Karpas-422 (cell line): ENCODE measurements at regions not wholly inside any gene's neighbourhood (a gene's known extent, or its start where the extent isn't known, plus 50 kb on each side); places are given as distances from the start of the nearest gene placed in this dataset.

Experiments used
- DNase-seq: peaks from one replicate; pipeline ENCODE4 v3.0.0-alpha.2; 2015
- H2AFZ ChIP-seq: fragments of 200-600 bp; sonication (generic); 2 replicates; pipeline ENCODE4 v1.6.1; 2014; ENCODE audit warnings: antibody characterized with exemption, low read length, mixed read lengths
- H3K27ac ChIP-seq: fragments of 200-600 bp; sonication (generic); 2 replicates; pipeline ENCODE4 v1.5.1; 2014; ENCODE audit warnings: mild to moderate bottlenecking, low read length, moderate library complexity
- H3K27me3 ChIP-seq: fragments of 200-600 bp; sonication (generic); 2 replicates; pipeline ENCODE4 v1.6.1; 2014; ENCODE audit warnings: low read length, mixed read lengths
- H3K36me3 ChIP-seq: fragments of 200-600 bp; sonication (generic); 2 replicates; pipeline ENCODE4 v1.6.1; 2014; ENCODE audit warnings: low read length, mixed read lengths; ENCODE audit not compliant: insufficient read depth
- H3K4me1 ChIP-seq: fragments of 200-600 bp; sonication (generic); 2 replicates; pipeline ENCODE4 v1.6.1; 2014; ENCODE audit warnings: mild to moderate bottlenecking, low read length, mixed read lengths
- H3K4me2 ChIP-seq: fragments of 200-600 bp; sonication (generic); 2 replicates; pipeline ENCODE4 v1.6.1; 2014; ENCODE audit warnings: low read length, low read depth, mild to moderate bottlenecking; ENCODE audit not compliant: poor library complexity, severe bottlenecking
- H3K4me3 ChIP-seq: fragments of 200-600 bp; sonication (generic); 2 replicates; pipeline ENCODE4 v1.5.1; 2014; ENCODE audit warnings: mild to moderate bottlenecking, antibody characterized with exemption, low read length, mixed read lengths
- H3K79me2 ChIP-seq: fragments of 200-600 bp; sonication (generic); 2 replicates; pipeline ENCODE4 v1.6.1; 2014; ENCODE audit warnings: mild to moderate bottlenecking, low read length, mixed read lengths
- H3K9ac ChIP-seq: fragments of 200-600 bp; sonication (generic); 2 replicates; pipeline ENCODE4 v1.6.0; 2014; ENCODE audit warnings: low read length
- H3K9me2 ChIP-seq: fragments of 200-600 bp; sonication (generic), shearing (Covaris generic); replicated peaks from 2 replicates; pipeline ENCODE4 v1.6.0; 2014; ENCODE audit warnings: mild to moderate bottlenecking, low read length, moderate library complexity; ENCODE audit not compliant: insufficient read depth
- H3K9me3 ChIP-seq: fragments of 300-700, 200-600 bp; sonication (generic); 2 replicates; pipeline ENCODE4 v1.6.1; 2014; ENCODE audit warnings: low read length, mixed read lengths
- H4K20me1 ChIP-seq: fragments of 200-600 bp; sonication (generic); 2 replicates; pipeline ENCODE4 v1.6.1; 2014; ENCODE audit warnings: mild to moderate bottlenecking, antibody characterized with exemption, low read length, low read depth; ENCODE audit not compliant: insufficient read depth

DNA sequence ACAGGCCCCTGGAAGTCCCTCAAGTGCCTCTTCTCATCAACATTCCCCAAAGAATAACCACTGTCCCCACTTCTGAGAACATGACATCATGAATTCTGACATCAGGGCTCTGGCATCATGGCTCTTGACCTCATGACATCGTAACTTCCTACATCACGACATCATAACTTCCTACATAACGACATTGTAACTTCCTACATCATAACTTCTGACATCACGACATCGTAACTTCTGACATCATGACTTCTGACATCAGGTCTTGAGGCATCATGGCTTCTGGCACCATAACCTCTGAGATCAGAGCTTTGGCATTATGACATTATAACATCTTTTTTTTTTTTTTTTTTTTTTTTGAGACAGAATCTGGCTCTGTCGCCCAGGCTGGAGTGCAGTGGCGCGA is 66.7 kb upstream of the FAM20C start:
- Histone ChIP-seq H3K27me3 (no peaks in the 10 kb centered on the region), H3K27ac (no peak overlapping the region), H4K20me1 (no peaks in the 10 kb centered on the region), H3K4me2 (no peak overlapping the region), H3K79me2 (no peaks in the 10 kb centered on the region), H3K36me3 (no peaks in the 10 kb centered on the region), H3K9ac (no peak overlapping the region), H3K9me3 (no peaks in the 10 kb centered on the region), H3K4me1 (no peaks in the 10 kb centered on the region), H3K4me3 (no peak overlapping the region), H2AFZ (no peak overlapping the region), H3K9me2 (no peaks in the 10 kb centered on the region)
- no peak for DNase-seq

DNA sequence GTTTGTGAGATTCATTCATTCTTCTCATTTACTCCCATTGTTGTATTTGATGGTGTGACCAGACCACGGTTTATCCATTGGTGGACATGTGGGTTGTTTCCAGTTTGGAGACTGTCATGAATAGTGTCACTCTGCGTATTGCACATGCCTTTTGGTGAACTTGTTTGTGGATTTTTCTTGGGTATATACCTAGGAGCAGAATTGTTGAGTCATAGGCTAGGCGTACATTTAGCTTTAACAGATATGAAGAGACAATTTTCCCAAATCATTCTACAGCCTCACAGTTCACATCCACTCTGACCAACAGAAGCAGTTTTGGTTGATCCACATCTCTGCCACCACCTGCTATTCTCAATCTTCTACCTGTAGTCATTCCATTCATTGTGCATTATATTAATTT is 66.0 kb upstream of the FAM20C start:
- H3K4me3 ChIP-seq: no peak overlapping the region
- H3K4me1 ChIP-seq: no peaks in the 10 kb centered on the region
- no peak overlapping the region for H3K9ac ChIP-seq
- H3K79me2 ChIP-seq: no peaks in the 10 kb centered on the region
- H2AFZ ChIP-seq: no peak overlapping the region
- no peaks in the 10 kb centered on the region for H3K9me2 ChIP-seq
- no peaks in the 10 kb centered on the region for H3K36me3 ChIP-seq
- DNase-seq: no peak
- no peaks in the 10 kb centered on the region for H3K27me3 ChIP-seq
- H3K27ac ChIP-seq: no peak overlapping the region
- H3K9me3 ChIP-seq: no peaks in the 10 kb centered on the region
- H3K4me2 ChIP-seq: no peak overlapping the region
- H4K20me1 ChIP-seq: no peaks in the 10 kb centered on the region

DNA sequence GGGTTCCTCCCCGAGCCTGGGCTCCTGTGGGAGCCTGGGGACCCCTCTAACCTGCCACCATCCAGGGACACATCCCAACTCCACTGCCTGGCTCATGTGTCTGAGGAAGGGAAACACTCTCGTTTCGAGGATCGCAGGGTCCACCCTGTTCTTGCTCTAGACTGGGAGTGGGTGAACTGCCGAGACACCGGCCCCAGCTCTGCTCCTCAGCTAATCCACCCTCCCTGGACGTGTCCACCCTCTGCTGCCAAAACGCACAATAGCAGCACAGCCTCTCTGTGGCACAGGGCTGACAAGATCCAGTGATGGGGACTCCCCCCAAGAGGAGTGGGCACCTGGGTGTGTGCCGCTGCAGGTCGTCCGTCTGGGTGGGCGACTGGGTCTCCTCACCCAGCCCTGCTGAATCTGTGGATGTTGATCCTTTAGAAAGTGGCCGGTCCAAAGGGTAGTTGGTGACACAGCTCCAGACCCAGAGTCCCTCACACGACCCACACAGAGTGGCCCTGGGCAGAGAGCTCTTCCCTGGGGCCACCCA is 65.2 kb upstream of the FAM20C start:
- Histone ChIP-seq H3K4me1 (no peaks in the 10 kb centered on the region), H3K9me2 (no peaks in the 10 kb centered on the region), H3K36me3 (no peaks in the 10 kb centered on the region)

DNA sequence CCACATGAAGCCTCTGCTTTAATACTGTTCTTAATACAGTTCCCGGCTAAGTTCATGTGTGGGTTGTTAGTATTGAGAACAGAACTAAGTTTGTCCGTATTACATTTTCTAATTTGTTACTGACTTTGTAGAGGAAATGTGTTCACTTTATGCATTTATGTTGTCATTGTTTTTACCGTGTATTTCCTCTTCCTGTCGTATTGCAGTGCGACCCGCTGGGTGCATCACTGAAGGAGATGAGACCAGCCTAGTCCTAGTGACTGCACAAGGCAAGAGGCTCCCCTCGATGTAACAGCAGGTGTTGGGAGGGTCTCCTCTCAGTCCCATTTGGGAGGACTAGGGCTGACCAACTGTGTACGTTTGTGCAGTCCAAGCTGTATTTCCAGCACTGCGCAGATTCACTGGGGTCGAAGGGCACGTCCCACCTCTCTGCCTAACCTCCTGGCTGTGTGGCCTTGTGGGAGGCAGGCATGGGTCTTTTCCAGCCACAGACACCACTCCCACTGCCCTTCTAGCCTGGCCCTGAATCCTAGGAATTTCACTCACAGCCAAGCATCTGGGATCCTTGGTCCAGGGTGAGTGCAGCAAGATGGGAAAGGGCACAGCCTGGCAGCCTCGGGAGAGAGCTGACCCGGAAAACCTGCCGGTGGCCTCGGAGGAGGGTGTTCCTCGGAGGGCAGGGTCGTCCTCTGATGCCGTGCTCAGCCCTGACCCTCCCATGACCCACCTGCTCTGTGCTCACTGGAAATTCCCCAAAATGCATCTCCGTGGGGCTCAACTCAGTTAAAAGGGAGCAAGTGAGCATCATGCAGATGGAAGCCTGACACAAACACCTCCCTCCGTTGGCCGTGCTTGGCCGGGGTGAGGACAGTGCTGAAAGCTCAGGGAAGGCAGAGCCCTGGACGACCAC is 63.9 kb upstream of the FAM20C start:
- no peak overlapping the region for H2AFZ ChIP-seq
- no peaks in the 10 kb centered on the region for H4K20me1 ChIP-seq
- H3K4me1 ChIP-seq: no peaks in the 10 kb centered on the region
- no peak overlapping the region for H3K4me2 ChIP-seq
- no peaks in the 10 kb centered on the region for H3K36me3 ChIP-seq
- no peaks in the 10 kb centered on the region for H3K9me2 ChIP-seq
- no peak overlapping the region for H3K27ac ChIP-seq
- no peaks in the 10 kb centered on the region for H3K27me3 ChIP-seq
- no peaks in the 10 kb centered on the region for H3K79me2 ChIP-seq
- no peak for DNase-seq
- no peak overlapping the region for H3K4me3 ChIP-seq
- H3K9ac ChIP-seq: no peak overlapping the region
- no peaks in the 10 kb centered on the region for H3K9me3 ChIP-seq

More for the DNA sequence above, 65.2 kb upstream of the FAM20C start:
- H2AFZ ChIP-seq: no peak overlapping the region
- no peaks in the 10 kb centered on the region for H4K20me1 ChIP-seq
- H3K9me3 ChIP-seq: no peaks in the 10 kb centered on the region
- H3K27ac ChIP-seq: no peak overlapping the region
- no peak for DNase-seq
- H3K9ac ChIP-seq: no peak overlapping the region
- H3K4me2 ChIP-seq: no peak overlapping the region
- H3K4me3 ChIP-seq: no peak overlapping the region
- H3K27me3 ChIP-seq: no peaks in the 10 kb centered on the region
- H3K79me2 ChIP-seq: no peaks in the 10 kb centered on the region

DNA sequence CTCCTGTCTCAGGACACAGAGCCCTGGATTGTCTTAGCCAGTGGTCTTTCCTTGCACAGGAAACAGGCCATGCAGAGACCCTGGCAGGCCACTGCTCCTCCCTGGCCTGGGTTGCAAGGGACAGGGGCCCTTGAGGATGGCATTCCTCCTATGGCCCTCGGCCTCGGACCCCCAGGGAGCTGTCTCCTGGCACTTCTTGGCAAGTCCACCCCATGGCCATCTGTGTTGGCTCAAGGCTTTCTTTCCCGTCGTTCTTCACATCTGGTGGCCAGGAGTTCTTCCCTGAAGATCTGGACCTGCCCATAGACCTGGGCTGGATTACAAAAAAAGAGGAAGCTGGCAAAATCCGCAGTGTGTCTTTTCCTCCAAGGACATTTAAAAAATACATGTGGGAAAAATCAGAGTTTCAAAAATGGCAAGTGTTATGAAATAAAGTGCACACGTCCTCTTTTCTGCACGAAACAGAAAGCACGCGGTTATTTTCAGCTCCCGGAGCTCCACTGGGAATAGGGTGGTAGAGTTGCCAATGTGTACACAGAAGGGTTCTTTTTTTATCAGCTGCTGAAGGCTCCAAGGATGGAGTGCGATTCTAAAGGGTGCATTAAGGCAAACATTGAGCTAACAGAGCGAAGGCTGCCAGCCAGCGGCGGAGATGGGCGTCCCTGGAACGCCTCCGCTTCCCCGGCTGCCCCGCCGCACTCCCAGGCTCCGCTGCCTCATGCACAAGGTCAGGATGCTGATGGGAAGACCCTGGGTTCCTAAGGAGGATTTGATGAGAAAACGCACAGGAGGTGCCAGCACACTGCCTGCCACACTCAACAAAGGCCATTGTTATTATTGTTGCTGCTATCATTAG is 62.8 kb upstream of the FAM20C start:
- Histone ChIP-seq H3K4me2 (no peak overlapping the region), H3K9me3 (no peaks in the 10 kb centered on the region), H3K4me3 (no peak overlapping the region), H3K36me3 (no peaks in the 10 kb centered on the region), H3K27ac (no peak overlapping the region), H3K9me2 (no peaks in the 10 kb centered on the region), H3K27me3 (no peaks in the 10 kb centered on the region), H2AFZ (no peak overlapping the region), H3K4me1 (no peaks in the 10 kb centered on the region), H3K79me2 (no peaks in the 10 kb centered on the region), H4K20me1 (no peaks in the 10 kb centered on the region), H3K9ac (no peak overlapping the region)
- no peak for DNase-seq

DNA sequence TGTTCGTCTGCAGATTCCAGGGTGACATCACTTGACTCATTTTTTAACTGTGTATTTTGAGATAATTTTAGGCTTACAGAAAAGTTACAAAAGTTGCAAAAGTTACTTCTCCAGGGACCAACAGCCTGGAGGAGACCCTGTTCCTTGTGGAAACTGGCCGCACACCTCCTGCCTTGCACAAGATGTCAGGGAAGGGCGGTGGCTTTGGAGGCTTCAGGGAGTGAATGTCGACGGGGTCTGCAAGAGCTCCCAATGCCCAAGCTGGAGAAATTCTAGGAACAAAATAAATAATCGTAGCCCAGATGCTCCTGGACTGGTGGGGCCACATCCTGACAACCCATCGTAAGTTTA is 62.2 kb upstream of the FAM20C start:
- DNase-seq: no peak
- Histone ChIP-seq H3K9me2 (no peaks in the 10 kb centered on the region), H3K4me2 (no peak overlapping the region)

DNA sequence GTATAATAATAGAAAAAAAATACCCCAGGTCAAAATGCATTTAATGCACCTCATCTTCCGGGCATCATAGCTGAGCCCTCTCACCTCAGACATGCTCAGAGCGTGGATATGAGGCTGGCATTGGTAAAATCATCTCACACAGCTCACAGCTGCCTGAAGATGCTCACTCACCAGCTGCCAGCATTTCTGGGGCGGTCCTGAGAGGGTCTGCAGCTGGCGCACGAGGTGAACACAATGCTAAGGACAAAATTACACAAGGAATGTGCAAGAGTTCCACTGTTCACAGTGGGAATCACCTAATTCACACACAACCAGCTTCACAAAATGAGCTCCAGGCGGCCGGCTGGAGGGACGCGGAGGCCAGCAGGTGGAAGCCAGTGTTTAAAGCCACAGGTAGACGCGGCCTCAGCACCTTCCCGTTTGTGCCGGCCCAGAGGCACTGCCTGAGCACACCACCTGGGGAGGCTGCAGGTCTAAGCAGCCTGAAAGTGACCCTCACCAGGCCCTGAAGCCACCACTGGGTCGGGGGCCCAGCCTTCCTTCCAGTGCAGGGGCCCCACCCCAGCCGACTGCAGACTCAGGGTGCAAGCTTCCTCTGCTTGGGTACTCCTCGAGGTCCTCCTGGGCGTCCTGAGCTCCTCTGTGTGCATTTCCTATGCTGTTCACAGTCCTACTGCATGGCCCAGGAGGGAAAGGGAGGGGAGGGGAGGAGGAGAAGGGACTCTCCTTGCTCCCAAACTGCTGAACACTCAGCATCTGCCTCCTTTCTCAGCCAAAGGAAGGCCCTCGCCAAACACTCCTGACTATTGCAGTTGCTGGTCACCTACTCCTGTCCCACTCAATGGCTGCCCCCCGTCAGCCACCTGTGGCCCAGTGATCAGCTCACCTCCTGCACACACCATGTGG is 61.2 kb upstream of the FAM20C start:
- Histone ChIP-seq H3K4me2 (no peak overlapping the region), H3K9ac (no peak overlapping the region), H3K27me3 (no peaks in the 10 kb centered on the region), H3K9me2 (no peaks in the 10 kb centered on the region), H2AFZ (no peak overlapping the region), H3K4me1 (no peaks in the 10 kb centered on the region), H4K20me1 (no peaks in the 10 kb centered on the region), H3K36me3 (no peaks in the 10 kb centered on the region), H3K4me3 (no peak overlapping the region), H3K9me3 (no peaks in the 10 kb centered on the region), H3K27ac (no peak overlapping the region), H3K79me2 (no peaks in the 10 kb centered on the region)
- no peak for DNase-seq

More for the DNA sequence above, 62.2 kb upstream of the FAM20C start:
- no peak overlapping the region for H3K4me3 ChIP-seq
- H4K20me1 ChIP-seq: no peaks in the 10 kb centered on the region
- H3K9me3 ChIP-seq: no peaks in the 10 kb centered on the region
- H3K9ac ChIP-seq: no peak overlapping the region
- H3K36me3 ChIP-seq: no peaks in the 10 kb centered on the region
- no peaks in the 10 kb centered on the region for H3K79me2 ChIP-seq
- no peak overlapping the region for H2AFZ ChIP-seq
- no peaks in the 10 kb centered on the region for H3K4me1 ChIP-seq
- H3K27ac ChIP-seq: no peak overlapping the region
- H3K27me3 ChIP-seq: no peaks in the 10 kb centered on the region
